Activated naive CD4-positive, alpha-beta T cell treated with anti-CD3 and anti-CD28 coated beads, Interleukin-2, amount 50 U/mL, for 16 hours (primary cell): ENCODE measurements at regions not wholly inside any gene's neighbourhood (a gene's known extent, or its start where the extent isn't known, plus 50 kb on each side); places are given as distances from the start of the nearest gene placed in this dataset.
"Not testable (repeated sequence)": the region's sequence is repeated elsewhere in the genome, so short reads cannot be mapped to it uniquely, and the experiment has no call there.

Experiments used
- DNase-seq: peaks from one replicate; pipeline ENCODE4 v3.0.0-alpha.2; 2020

DNA sequence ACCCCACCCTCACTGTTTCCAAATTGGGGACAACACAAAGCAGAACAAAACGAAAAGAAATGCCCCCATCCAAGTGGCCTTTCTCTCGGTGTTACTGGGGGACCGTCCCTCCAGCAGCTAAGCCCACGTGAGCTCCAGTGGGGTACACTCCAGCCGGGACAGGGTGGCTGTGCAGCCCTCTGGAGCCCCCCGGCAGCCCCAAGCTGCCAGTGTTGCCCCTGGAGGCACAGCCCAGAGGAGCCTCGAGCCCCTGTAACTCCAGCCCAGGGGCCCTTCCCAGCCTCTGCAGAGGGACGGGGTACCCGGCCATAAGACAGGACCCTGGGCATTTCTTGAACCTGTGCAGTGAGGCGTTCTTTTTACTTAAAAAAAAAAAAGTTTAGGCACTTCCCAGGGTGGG lies 124.5 kb upstream of the KCTD7 start:
- DNase-seq = no peak

DNA sequence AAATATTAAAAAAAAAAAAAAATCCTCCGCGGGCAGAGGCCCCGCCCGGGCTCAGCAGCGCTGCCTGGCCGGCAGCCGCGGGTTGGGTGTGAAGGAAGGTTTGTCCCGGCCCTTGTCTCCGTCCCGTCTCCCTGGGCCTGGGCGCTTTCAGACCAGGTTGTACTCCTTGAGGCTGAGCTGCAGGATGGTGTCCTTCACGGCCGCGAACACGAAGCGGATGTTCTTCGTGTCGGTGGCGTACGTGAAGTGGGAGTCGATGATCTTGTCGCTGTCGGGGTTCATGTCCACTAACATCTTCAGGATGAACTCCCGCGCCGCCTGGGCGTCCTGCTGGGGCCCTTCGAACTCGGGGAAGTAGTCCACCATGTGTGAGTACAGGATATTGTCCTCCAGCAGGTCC lies 123.7 kb upstream of the KCTD7 start:
- no peak for DNase-seq

DNA sequence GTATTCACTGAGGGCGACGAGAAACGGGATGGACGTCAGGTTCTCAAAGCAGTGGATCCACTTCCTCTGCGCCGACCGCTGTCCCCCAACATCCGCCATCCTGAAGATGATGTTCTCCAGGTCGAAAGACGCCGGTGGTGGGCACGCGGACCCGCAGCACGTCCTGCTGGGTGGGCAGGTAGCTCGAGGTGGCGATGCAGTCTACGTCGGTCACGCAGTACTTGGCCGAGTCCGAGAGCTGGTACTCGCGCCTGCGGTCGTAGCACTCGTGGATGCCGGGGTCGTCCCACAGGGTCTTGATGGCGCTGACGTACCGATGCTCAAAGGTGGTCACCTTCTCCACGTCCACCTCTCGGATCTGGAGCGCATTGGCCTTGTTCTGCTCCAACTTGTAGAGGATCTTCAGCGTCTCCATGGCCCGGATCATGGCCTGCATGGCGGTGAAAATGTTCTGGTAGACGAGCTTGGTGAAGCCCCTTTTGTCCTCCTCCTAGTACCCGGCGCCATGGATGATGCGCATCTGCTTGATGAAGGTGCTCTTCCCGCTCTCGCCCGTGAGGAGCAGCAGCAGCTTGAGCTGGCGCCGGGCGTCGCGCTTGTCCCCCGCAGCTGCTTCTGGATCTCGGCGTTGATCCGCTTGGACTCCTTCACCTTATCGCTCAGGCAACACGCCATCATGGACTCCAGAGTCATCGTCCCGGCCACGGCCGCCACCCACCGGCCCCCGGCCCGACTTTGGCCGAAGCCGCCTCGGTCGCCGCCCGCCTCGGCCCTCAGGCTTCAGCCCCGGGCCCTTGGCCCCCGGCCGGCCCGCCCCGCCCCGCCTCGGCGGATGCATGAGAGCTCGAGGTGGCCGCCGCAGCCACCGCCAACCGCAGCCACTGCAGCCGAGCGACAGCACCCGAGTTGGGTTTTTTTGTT lies 122.9 kb upstream of the KCTD7 start:
- no peak for DNase-seq

DNA sequence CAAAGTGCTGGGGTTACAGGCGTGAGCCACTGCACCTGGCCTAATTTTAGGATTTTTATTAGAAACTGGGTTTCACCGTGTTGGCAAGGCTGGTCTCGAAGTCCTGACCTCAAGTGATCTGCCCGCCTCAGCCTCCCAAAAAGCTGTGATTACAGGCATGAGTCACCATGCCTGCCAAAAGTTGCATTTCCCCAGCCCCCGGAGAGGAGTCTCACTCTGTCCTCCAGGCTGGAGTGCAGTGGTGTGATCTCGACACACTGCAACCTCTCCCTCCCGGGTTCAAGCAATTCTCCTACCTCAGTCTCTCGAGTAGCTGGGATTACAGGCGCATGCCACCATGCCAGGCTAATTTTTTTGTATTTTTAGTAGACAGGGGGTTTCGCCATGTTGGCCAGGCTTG lies 122.0 kb upstream of the KCTD7 start:
- not testable (repeated sequence) for DNase-seq

DNA sequence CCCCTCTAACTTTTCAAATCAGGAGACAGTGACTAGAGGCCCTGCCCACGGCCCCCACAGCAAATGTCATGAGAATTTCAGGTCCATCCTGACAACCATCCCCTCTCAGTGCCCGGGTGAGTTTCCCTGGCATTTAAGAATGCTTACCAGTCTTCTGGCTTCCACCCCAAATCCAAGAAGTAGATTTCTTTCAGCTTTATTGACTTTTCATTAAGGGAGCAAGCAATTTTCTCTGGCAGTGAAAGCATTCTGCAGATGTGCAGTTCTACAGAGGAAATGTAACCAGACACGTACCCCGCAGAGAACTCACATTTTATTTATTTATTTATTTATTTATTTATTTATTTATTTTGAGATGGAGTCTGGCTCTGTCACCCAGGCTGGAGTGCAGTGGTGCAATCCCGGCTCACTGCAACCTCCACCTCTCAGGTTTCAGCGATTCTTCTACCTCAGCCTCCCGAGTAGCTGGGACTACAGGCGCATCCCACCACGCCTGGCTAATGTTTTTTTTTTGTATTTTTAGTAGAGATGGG lies 120.9 kb upstream of the KCTD7 start:
- DNase-seq = no peak

DNA sequence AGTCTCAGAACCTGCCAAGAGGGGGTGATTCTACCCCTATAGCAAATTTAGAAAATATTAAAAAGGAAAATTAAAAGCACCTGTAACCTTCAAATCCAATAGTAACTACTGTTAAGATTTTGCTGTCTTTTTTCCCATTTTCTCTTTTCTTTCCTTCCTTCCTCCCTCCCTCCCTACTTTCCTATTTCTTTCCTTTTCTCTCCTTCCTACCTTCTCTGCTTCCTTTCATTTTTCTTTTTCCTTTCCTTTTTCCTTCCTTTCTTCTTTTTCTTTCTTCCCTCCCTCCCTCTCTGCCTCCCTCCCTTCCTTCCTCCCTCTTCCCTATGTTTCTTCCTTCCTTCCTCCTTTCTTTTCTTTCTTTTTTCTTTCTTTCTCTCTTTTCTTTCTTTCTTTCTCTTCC lies 120.2 kb upstream of the KCTD7 start:
- no peak for DNase-seq

DNA sequence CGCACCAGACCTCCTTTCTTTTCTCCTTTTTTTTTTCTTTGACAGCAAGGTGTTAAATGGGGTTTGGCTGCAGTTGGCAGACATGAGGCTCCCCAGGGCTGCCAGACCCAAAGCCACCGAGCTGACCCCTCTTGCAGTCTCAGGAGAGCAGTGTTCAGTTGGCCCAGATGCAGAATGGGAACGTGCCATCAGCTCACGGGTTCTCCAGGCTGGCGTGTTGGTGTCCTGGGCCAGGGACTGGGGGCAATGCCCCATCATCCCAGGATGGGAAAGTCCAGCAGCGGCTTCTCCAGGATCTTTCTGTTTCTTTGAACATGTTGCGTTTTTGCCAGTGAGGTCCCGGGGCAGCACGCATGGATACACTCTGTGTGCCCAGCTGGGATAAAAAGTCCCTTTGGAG lies 114.6 kb upstream of the KCTD7 start:
- no peak for DNase-seq

DNA sequence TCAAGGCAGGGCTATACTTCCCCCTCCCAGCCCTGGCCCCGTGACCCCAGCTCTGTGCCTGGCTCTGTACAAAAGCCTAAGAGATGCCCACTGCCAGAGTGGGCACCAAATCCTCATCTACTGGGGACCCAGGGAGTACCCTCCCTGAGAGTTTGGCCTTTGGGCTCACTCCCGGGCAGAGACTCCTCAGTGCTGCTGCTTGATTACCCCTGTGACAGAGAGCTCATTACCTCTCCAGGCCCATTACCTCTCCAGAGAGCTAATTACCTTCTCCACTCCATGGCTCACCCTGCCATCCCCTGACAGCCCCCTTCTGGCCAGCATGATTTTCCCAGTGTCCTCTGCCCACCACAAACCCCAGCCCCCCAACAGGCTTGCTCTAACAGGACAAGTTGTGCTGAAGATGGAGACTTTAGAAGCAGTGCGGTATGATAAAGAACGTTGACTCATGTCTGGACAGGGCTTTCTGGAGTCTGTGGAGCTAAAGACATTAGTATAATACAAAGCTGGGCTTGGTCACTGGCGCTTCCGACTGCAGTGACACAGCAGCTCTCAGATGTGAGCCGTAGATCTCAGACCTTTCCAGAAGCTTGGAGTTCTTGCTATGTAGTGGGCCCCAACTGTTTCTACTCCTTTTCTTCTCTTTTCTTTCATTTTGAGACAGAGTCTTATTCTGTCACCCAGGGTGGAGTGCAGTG lies 111.3 kb upstream of the KCTD7 start:
- no peak for DNase-seq

DNA sequence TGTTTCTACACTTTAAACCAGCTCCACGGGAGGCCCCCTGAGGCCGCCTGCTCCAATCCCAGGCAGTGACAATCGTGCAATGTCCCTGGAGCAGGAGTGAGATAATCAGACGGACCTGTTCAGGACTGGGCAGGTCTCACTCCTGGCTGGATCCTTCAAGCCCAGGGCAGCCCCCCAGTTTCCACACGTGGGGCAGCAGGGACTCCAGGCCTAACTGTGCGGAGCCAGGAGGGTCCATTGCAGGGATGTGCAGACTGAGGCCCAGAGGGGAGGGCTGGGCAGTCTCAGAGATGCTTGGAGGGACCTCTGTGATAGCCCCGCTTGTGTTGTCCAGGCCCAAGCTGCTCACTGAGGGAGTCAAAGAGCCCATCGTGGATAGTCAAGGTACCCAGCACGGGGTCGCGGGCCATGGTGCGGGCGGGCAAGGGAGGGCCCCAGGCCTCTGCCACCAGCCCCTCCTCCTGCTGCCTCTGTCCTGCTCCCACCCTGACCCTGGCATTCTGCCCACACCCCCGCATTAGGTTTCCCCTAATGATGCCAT lies 110.5 kb upstream of the KCTD7 start:
- DNase-seq = no peak

DNA sequence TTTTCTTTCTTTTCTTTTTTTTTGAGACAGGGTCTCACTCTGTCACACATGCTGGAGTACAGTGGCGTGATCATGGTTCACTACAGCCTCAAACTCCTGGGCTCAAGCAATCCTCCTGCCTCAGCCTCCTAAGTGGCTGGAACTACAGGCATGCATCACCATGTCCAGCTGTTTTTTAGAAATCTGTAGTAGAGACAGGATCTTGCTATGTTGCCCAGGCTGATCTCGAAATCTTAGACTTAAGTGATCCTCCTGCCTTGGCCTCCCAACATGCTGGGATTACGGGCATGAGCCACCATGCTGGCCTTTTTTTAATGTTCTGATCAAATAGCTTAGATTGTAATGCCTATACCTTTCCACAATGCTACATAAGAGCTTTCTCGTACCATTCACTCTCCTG lies 107.0 kb upstream of the KCTD7 start:
- DNase-seq = no peak

DNA sequence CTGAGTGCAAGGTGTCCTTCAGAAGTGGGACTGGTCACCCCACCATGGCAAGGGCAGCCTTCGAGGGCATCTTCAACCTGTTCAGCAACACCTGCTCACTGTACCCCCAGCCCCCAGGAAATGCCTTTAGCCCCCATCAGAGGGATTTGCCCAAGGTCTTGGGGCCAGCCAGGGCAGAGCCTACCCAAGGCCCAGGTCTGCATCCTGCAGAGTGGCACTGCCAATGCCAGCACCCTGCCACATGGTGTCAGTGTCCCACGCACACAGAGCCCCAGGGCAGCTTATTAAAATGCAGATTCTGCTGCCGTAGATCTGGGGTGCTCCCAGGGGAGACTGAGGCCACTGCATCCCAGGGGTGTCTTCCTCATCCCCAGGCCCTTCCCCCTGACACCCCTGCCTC lies 106.2 kb upstream of the KCTD7 start:
- no peak for DNase-seq

DNA sequence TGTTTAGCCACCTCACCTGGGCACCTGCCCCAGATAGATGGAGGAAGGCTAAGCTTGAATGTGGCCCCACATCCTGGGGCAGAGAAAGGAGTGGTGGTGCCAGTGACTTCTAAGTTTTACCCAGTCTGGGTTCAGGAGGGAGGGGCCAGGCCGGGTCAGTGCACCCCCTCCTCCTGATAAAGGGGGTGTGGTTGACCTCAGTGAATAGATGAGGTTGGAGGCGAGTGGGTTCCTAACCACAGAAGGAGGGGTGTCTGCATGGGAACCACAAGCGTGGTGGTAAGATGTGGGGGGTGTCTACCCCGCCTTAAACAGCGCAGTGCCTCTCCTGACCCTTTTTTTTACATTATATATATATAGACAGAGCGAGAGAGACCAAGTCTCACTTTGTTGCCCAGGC lies 105.3 kb upstream of the KCTD7 start:
- no peak for DNase-seq

DNA sequence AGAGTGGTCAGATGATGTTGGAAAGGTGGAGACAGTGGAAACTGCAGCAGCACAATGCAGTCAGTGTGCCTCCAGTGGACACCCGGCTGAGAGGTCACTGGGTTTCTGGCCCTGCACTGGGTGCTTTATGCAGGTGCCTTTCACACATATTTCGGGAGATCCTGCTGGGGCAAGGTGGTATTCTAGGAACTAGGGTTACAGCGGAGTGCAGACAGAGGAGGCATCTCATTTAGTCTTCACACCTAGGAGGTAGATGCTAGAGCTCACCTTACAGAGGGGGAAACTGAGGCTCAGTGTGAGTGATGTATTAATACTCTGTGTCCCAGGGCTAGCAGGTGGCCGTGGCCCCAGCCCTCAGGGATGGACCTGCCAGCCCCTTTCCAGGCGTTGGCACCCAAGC lies 103.9 kb upstream of the KCTD7 start:
- DNase-seq = no peak

DNA sequence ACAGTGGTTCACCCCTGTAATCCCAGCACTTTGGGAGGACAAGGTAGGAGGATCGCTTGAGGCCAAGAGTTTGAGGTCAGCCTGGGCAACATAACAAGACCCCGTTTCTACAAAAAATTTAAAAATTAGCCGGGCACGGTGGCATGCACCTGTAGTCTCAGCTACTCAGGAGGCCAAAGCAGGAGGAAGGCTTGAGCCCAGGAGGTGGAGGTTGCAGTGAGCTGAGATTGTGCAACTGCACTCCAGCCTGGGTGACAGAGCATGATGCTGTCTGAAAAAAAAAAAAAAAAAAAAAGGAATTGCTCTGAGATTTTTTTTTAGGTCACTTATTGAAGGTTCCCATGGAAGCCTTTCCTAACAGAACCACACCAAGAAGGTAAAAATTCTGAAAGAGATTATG lies 101.9 kb upstream of the KCTD7 start:
- not testable (repeated sequence) for DNase-seq

DNA sequence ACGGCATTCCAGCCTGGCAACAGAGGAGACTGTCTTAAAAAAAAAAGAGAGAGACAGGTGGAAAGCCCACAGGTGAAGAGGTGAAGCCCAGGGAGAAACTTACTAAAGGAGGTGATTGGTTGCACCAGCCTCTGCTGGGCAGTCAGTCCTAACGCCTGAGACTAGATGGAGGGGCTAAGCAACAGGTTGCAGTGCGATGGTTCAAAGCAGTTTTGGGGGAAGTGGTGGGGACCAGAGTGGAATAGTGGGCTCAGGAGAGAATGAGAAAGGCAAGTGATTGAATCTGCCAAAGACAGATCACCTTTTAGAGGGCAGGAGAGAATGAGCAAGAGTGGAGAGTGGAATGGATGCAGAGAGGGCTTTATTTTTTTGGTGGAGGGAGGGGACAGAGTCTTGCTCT lies 100.0 kb upstream of the KCTD7 start:
- no peak for DNase-seq

DNA sequence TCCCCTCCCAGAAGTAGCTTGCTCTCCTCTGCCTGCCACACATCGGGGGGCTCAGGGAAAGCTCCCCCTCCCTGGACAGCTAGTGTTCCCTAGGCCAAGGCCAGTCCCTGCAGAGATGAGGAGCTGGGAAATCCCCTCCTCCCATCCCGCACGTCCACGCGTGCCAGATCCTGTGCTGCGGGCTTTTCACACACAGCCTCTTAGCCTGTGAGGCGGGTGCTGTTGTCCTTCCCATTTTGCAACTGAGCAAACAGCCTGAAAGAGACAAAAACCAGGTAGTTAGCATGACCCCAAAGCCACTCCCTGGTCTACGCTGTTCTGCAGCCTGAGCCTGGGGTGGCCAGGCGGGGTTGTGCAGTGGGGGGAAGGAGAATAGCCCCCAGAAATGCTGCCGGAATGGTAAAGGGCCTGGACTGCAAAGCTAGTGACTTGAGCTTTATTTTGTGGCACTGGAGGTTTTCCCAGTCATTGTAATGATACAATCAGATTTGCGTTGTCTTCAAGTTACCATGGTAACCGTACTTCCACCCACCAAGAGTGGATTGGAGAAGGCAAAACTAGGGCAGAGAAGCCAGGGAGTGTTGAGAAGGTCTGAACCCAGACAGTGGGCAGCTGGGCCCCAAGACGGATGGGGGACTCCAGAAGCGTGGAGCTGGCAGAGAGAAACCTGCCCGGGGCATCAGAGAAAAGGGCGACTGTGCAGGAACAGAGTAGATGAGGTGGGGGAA lies 98.6 kb upstream of the KCTD7 start:
- DNase-seq = no peak

DNA sequence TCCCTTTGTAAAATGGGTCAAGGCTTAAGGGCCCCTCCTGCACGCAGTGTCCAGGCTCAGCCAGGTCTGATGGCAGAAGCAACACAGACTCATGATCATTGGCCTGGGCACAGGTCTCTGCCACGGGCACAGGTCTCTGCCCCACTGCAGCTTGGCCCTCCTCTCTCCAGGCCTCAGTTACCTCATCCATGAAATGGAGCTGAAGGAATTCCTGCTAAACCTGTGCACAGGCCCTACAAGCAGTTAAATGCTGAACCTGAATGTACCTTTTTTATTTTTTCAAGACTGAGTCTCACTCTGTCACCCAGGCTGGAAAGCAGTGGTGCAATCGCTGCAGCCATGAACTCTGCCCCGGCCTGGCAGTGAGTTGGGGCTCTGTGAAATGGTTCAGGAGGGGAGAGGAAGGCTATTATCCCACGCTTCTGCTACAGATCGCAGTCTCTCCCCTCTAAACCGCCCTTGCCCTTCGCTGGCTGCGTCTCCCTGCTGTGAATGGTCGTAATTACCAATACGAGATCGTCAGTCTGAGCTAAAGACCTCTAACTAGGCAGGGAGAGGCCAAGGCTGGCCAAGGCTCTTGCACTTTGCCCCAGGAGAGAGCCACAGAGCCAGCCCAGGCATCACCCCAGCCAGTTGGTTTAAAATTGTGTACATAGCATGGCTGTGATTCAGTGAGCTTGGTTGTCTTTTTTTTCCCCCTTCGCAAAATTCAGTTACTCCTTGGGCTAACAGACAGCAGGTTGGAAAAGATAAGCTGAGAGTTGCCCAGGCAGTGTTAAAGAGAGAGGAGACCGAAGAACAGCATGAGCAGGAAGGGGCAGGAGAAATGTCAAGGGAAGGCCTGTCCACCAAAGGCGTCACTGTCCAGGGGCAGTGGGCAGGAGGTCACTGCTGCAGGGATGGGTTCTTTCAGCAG lies 93.0 kb upstream of the KCTD7 start:
- no peak for DNase-seq

DNA sequence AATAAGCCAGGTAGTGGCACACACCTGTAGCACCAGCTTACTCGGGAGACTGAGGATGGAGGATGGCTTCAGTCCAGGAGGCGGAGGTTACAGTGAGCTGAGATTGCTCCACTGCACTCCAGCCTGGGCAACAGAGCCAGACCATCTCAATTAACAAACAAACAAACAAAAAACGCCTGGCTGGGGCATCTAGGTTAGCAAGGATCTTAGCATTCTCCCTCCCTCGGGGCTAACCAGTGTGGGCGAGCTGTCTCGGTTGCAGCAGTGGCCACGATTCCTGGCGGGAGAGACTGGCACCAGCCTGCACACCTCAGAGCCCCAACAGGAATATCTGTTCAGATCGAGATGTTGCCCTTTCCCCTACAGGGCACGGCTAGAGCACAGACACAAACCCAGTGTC lies 91.3 kb upstream of the KCTD7 start:
- no peak for DNase-seq

DNA sequence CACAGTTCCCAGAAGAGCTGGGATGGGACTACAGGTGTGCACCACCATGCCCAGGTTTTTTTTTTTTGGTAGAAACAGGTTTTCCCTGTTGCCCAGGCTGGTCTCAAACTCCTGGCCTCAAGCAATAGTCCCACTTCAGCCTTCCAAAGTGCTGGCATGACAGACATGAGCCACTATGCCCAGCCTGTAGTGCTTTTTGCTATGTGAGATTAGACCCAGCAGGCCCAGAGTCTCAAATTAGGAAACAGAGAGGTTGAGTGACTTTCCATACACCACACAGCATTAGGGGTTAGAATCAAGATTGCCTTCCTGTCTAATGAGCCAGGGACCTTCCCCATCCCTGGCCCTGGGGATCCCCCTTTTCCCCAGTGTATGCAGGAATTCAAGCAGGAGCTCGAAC lies 90.8 kb upstream of the KCTD7 start:
- DNase-seq = no peak

DNA sequence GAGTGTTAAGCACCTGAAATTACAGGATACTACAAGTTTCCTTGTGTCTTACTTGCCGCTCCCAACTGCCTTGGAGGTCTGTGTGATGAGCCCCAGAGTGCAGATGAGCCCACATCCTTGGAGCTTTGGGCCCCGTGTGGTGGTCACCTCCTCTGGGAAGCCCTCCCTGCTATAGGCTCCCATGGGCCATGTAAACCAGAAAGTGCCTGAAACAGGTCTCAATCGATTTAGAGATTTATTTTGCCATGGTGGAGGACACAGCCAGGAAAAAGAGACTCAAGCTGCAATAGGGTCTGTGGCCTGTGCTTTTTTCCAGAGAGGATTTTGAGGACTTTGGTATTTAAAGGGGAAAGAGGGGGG lies 89.4 kb upstream of the KCTD7 start:
- DNase-seq = no peak

DNA sequence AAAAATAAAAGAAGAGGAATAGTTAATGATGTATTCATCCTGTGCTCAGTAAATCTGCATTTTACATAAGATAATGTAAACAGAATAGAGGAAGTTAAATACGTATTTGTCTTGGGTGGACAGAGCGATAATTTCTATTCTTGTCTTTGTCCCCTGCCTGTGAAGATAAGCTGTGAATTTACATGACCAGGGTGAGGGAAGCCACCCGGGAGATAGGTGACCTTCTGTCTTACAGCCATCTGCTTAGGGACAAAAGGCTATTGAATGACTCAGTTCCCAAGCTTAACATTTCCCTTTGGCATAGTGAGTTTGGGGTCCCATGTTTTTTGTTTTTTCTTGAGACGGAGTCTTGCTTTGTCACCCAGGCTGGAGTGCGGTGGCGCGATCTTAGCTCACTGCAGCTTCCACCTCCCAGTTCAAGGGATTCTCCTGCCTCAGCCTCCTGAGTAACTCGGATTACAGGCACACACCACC lies 88.7 kb upstream of the KCTD7 start:
- no peak for DNase-seq

DNA sequence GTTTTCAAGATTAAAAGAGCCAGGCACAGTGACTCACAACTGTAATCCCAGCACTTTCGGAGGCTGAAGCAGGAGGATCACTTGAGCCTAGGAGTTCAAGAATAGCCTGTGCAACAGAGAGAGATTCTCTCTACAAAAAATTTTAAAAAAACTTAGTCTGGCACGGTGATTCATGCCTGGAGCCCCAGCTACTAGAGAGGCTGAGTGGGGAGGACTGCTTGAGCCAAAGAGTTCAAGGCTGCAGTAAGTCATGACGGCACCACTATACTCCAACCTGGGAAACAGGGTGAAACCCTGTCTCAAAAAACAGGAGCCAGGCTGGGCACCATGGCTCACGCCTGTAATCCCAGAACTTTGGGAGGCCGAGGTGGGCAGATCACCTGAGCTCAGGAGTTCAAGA lies 86.6 kb upstream of the KCTD7 start:
- no peak for DNase-seq
